HG02973 (cell line): ENCODE measurements at regions not wholly inside any gene's neighbourhood (a gene's known extent, or its start where the extent isn't known, plus 50 kb on each side); places are given as distances from the start of the nearest gene placed in this dataset.

Experiments used
- ATAC-seq: cut with Tn5 transposase; IDR thresholded peaks from one replicate; pipeline ENCODE4 v1.9.1; 2021; ENCODE audit warnings: moderate library complexity; ENCODE audit not compliant: unreplicated experiment

GRCh38 chr9:129390541-129390940 is 212.5 kb upstream of the IER5L start:
- no peak for ATAC-seq

DNA sequence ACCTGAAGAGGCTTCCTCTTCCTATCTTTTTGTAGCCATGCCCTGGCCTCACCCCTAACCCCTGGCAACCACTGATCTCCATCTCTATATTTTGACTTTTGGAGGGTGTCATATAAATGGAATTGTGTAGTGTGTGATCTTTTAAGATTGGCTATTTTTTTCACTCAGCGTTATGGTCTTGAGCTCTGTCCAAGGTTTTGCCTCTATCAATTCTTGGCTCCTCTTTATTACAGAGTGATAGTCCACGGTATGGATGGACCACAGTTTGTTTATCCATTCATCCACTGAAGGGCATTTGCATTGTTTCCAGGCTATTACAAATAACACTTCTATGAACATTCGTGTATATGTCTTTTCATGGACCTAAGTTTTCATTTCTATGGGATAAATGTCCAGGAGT is 209.8 kb upstream of the IER5L start:
- no peak for ATAC-seq

GRCh38 chr9:129386812-129387177 is 208.7 kb upstream of the IER5L start:
- ATAC-seq, result no peak

DNA sequence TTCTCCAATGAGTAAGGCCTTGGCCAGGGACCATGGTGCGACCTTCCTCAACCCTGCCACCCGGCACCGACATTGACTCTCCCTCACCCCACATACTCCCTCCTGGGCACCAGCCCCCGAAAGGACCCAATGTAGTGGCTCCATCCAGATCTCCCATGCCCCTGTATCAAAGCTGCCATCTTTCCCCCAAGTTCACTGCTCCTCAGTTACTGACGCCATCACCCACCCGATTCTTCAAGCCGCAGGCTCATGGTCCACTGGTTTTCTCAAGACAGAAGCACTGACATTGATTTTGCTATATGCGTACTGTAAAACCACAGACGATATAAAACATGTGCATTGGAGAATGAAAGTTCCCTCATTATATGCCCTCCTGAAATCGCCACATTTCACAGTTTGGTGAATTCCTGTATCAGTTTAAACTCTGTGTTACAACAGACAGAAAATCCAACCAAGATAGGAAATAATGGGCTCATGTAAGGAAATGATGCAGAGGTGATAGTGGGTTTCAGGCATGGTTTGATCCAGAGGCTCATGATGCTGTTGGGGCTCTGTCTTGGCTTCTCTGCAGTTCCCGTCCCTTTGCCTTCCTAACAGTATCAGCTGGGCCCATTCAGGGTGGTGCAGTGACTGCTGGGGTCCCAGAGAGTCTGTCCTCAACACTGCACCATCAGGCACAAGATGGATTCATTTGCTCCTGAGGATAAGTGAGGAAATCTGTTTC is 207.3 kb upstream of the IER5L start:
- no peak for ATAC-seq

GRCh38 chr9:129384491-129385210 is 206.6 kb upstream of the IER5L start:
- ATAC-seq, result no peak

GRCh38 chr9:129383561-129384490 is 205.8 kb upstream of the IER5L start:
- peak; percentile 75 for ATAC-seq

- peak; percentile 19 for ATAC-seq
Measured at GRCh38 chr9:129383019-129383560, 205.0 kb upstream of the IER5L start.

DNA sequence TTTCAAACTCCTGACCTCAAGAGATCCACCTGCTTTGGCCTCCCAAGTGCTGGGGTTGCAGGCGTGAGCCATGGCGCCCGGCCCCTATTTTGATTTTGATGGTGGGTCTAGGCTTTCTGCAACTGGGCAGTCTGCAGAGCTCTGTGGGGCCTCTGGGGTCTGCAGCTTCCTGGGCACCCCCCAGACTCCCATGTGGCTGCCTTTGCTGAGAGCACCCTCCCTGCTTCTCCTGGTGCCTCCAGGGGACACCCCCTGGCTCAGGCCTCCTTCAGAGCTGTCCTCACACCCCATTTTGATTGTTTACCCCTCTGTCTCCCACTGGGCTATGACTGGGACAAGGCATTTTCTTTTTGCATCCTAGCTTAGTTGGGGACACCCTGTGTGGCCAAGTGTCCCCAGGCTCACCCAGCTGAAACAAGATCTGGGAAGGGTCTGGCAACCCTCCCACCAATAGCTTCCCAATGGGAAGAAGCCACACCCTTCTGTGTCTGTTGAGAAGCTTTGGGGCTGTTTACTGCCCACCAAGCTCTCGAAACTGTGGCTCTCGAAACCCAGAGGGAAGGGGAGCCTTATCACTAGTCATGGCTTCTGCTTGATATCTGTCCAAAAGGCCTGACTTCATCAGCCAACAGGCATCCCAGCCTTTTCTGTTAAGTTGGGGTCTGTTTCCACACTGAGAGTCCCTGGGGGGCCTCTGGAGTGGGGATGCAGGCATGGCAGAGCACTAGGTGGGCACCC is 204.4 kb upstream of the IER5L start:
- ATAC-seq, result no peak

DNA sequence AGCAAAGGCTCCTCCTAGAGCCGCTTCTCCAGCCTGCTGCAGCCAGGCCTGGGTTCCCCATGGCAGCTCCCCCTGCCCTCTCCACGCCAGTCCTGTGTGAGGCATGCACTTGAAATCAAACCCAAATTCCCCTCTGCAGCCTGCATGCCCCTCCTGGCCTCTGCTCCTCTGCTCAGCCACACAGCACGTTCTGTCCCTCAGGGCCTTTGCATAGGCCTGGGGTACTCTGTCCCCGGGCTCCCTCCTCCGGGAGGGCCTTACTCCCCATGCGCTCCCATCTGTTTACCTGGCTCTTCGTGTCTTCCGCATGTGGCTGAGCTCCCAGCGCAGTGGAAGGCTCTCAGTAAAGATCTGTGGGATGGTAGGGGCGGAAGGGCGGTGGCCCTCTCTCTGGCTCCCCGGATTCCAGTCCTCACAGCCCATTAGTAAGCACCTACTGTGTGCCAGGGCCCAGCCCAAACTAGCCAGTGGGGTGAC is 203.5 kb upstream of the IER5L start:
- no peak for ATAC-seq

- ATAC-seq, result no peak
Measured at GRCh38 chr9:129380961-129381401, 202.9 kb upstream of the IER5L start.

DNA sequence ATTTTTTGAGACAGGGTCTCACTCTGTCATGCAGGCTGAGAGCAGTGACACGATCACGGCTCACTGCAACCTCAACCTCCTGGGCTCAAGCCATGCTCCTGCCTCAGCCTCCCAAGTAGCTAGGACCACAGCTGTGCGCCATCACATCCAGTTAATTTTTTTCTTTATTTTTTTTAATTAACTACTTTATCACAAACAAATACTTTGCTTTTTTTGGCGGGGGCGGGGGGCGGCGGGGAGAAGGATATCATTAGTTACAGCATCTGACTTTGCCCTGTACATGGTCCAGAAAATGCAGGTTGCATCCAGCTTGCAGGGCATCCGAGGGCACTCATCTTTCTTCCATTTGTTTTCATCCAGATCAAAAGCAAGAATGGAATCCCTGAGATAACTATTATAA is 201.8 kb upstream of the IER5L start:
- no peak for ATAC-seq

GRCh38 chr9:129379181-129379836 is 201.2 kb upstream of the IER5L start:
- no peak for ATAC-seq

DNA sequence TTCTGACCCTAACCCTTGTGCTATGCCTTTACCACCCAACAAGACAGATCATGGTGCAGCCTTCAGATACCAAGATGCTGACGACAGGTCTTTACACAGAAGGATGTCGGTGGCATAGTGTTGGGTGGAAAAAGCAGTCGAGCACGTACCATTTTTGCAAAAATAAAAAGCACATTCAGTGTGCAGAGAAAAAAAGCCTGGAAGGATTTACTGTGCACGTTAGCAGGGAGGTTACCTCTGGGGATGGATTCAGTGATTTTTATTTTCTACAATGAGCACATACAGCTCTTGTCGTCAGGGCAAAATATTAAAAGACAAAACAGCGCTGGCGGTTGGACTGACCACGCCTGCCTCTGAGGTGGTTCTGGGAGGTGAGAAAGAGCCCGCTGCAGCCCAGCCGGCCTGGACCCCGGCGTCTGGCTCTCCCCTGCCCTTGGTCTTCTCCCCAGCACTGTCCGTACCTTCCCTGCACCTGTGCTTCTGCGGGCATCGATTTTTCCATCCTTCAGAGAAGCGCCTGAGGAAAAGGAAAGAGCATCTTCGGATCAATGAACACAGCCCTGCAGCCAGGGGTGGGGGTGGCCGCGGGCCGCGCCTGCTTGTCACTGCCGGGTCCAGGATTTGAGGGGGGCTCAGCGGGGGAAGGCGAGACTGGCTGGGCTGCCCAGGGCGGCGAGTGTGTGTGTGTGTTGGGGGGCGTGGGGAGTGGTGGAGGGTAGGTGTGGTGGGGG is 200.0 kb upstream of the IER5L start:
- ATAC-seq, result no peak

- ATAC-seq, result no peak
Measured at GRCh38 chr9:129377181-129377580, 199.1 kb upstream of the IER5L start.

GRCh38 chr9:129375845-129376244 is 197.8 kb upstream of the IER5L start:
- no peak for ATAC-seq

DNA sequence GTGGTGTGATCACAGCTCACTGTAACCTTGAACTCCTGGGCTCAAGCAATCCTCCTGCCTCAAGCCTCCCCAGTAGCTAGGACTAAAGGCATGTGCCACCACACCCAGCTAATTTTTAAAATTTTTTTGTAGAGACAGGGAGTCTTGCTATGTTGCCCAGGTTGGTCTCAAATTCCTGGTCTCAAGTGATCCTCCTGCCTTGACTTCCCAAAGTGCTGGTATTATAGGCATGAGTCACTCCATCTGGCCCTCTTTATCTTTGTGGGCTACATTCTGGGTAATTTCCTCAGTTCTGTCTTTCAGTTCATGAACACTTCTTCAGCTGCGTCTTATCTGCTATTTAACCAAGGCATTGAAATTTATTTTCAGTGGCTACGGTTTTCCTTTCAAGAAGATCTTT is 196.6 kb upstream of the IER5L start:
- no peak for ATAC-seq

DNA sequence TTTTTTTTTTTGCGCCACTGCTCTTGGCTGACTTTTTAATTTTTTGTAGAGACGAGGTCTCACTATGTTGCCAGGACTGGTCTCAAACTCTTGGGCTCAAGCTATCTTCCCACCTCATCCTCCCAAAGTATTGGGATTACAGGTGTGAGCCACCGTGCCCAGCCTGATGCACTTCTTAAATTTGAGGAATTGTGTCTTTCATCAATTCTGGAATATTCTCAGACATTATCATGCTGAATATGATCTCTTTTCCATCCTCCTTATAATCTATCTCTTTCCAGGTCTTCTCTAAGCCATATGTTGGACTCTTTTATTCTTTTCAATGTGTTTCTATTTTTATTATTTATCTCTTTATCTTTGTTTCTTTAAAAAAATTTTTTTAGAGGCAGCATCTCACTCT is 196.2 kb upstream of the IER5L start:
- no peak for ATAC-seq

- no peak for ATAC-seq
Measured at GRCh38 chr9:129373361-129373760, 195.3 kb upstream of the IER5L start.

GRCh38 chr9:129370770-129371169 is 192.7 kb upstream of the IER5L start:
- no peak for ATAC-seq
